Right lobe of liver (tissue), 6 donors: ENCODE measurements at regions not wholly inside any gene's neighbourhood (a gene's known extent, or its start where the extent isn't known, plus 50 kb on each side); places are given as distances from the start of the nearest gene placed in this dataset.

ENCODE experiments used
- ATAC-seq, 4 donors: fragments of 200-7000 bp; cut with Tn5 transposase; one replicate each; pipeline ENCODE4 v1.9.1; 2020; ENCODE audit warnings: mild to moderate bottlenecking in 4 of 4, moderate library complexity in 4 of 4
- DNase-seq, 3 donors: peaks; one replicate each; pipeline ENCODE4 v3.0.0-alpha.2; 2020
- H3K27ac ChIP-seq, 3 donors: fragments of 200-600 bp; one replicate each; pipeline ENCODE4 v1.8.0; 2022
- H3K27me3 ChIP-seq, 2 donors: fragments of 200-600 bp; one replicate each; pipeline ENCODE4 v1.8.0; 2022
- H3K36me3 ChIP-seq, 4 donors: fragments of 200-600 bp; sonication (generic) in 1 of 4; one replicate each; pipeline versions ENCODE4 v1.5.1 to v1.8.0; 2017 to 2022; ENCODE audit warnings: control low read depth in 1 of 4
- H3K4me1 ChIP-seq, 4 donors: fragments of 200-600 bp; sonication (generic) in 1 of 4; one replicate each; pipeline versions ENCODE4 v1.5.1 to v1.8.0; 2017 to 2022; ENCODE audit warnings: control low read depth in 1 of 4
- H3K4me3 ChIP-seq, 3 donors: fragments of 200-600 bp; one replicate each; pipeline ENCODE4 v1.8.0; 2022
- H3K9me3 ChIP-seq, 4 donors: fragments of 200-600 bp; sonication (generic) in 1 of 4; one replicate each; pipeline versions ENCODE4 v1.5.1 to v1.8.0; 2017 to 2022; ENCODE audit warnings: control low read depth in 1 of 4
- POLR2A ChIP-seq: fragments of 450-650 bp; IDR thresholded peaks from one replicate; pipeline ENCODE4 v1.6.1; 2017; ENCODE audit warnings: antibody characterized with exemption, mild to moderate bottlenecking
- WGBS: methylation state at CpG from one replicate; pipeline ENCODE4 v1.1.6; 2018; ENCODE audit warnings: low coverage, low lambda C conversion rate; ENCODE audit not compliant: insufficient coverage; ENCODE audit errors: missing lambda C conversion rate; 5-methylcytosine and 5-hydroxymethylcytosine counted together
- intact Hi-C, 2 donors: fragments of 100-400 bp; cut with DNase I; formaldehyde crosslinking; loops; one replicate each; pipeline versions ENCODE4 v1.11.2 to v1.14.1; 2022
- TF ChIP-seq, protein P1 (sequence below), 4 donors: fragments of 200-600 bp in 3 of 4; fragments of 450-650 bp in 1 of 4; IDR thresholded peaks; one replicate each; pipeline versions ENCODE4 v1.5.1 to v1.8.0; 2016 to 2022; ENCODE audit warnings: antibody characterized with exemption in 4 of 4, mild to moderate bottlenecking in 2 of 4
- donor health status: DM: no; HTN: yes; CAD: no.
- donor health status: DM: no; HTN: no; CAD: no.
- donor health status: DM: no; HTN: no; CAD: no.
- donor health status: DM: no; HTN: yes; CAD: no.
- donor health status: DM: no; HTN: yes; CAD: no.

DNA sequence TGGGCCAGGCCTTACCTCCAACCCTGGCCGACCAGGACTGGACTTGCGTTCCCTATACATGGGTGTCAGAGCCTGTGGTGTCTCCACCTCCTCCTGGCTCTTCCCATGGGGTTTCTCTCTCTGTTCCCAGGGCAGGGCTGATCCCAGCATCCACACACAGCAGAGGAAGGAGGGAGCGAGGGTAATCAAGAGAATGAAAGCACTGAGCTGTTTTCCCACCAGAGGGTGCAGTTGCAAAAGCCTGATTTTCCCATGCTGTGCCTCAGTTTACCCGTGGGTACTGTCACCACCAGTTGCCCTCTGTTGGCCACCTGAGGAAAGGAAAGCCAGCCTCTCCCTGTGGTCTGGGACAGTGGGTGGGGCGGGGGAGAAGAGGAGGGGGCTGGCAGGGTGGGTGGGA is 249.7 kb upstream of the GSE1 start:
- Histone ChIP-seq H3K36me3 (no peaks in the 10 kb centered on the region), H3K4me1 (peaks cover 0 to 36% (median 15%) of the 10 kb centered on the region in 4 donors), H3K4me3 (no peak overlapping the region), H3K9me3 (no peaks in the 10 kb centered on the region), H3K27me3 (no peaks in the 10 kb centered on the region), H3K27ac (no peak overlapping the region)
- TF ChIP-seq, protein P1, sequence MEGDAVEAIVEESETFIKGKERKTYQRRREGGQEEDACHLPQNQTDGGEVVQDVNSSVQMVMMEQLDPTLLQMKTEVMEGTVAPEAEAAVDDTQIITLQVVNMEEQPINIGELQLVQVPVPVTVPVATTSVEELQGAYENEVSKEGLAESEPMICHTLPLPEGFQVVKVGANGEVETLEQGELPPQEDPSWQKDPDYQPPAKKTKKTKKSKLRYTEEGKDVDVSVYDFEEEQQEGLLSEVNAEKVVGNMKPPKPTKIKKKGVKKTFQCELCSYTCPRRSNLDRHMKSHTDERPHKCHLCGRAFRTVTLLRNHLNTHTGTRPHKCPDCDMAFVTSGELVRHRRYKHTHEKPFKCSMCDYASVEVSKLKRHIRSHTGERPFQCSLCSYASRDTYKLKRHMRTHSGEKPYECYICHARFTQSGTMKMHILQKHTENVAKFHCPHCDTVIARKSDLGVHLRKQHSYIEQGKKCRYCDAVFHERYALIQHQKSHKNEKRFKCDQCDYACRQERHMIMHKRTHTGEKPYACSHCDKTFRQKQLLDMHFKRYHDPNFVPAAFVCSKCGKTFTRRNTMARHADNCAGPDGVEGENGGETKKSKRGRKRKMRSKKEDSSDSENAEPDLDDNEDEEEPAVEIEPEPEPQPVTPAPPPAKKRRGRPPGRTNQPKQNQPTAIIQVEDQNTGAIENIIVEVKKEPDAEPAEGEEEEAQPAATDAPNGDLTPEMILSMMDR (IDR thresholded peaks at IDR 0.05) = no peak
- TF ChIP-seq POLR2A = no peak
- no CpG with 5 or more reads among the region's 5 CpGs for whole genome bisulfite sequencing
- intact Hi-C loops = no loop called here
- DNase-seq = no peak
- ATAC-seq = no peak

DNA sequence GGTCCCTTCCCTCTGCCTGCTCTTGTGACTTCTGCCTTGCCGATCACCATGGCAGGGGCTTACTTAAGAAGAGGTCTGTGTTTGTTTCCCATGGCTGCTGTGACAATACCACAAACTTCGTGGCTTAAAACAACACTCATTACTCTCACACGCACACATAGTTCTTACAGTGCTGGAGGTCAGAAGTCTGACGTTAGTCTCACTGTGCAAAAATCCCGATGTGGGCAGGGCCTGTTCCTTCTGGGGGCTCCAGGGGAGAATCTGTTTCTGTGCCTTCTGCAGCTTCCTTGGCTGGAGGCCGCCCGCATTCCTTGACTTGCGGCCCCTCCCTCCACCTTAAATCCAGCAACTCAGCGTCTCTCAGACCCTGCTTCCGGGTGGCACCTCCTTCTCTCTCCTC is 249.2 kb upstream of the GSE1 start:
- ATAC-seq (no peak), DNase-seq (no peak)
- Histone ChIP-seq H3K36me3 (no peaks in the 10 kb centered on the region), H3K27me3 (no peaks in the 10 kb centered on the region), H3K27ac (no peak overlapping the region), H3K4me1 (peaks cover 0 to 36% (median 14%) of the 10 kb centered on the region in 4 donors), H3K4me3 (no peak overlapping the region), H3K9me3 (no peaks in the 10 kb centered on the region)
- no peak for TF ChIP-seq POLR2A
- TF ChIP-seq, protein P1 (IDR thresholded peaks at IDR 0.05) = no peak
- 100% methylated on average over 6 of the region's 10 CpGs for WGBS
- intact Hi-C loops = no loop called here

DNA sequence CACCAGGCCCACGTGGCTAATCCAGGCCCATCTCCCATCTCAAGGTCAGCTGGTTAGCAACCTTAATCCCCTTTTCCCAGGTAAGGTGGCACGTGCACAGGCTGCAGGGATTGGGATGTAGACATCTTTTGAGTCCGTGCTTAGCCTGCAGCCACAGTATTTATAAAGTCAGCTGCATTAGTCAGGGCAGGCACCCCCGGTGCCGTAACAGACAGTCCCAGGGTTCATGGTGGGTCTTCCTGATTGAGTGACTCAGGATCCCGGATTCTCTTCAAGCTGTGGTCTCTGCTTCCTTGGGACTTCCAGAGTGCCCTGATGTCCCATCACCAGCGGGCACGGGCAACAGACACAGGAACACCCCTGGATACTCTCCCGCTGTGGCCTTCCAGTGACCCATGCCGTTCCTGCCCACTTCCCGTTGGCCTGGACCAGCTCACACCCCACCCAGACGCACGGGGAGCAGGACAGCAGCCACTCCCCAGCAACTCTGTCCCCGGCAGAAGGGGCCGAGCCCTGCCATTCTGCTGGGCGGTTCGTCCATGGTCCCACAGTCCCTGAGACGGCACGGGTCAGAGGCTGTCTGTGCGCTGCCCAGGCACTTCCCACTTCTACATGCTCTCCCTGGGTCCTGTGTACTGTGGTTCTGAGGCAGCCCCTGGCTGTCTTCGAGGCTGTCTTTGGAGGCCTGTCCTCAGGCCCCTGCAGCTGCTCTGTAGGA is 248.6 kb upstream of the GSE1 start:
- H3K9me3 ChIP-seq = no peaks in the 10 kb centered on the region
- 100% methylated on average over 2 of the region's 21 CpGs for WGBS
- TF ChIP-seq POLR2A = no peak
- TF ChIP-seq, protein P1 (IDR thresholded peaks at IDR 0.05) = no peak
- H3K27ac ChIP-seq = no peak overlapping the region
- ATAC-seq (no peak), DNase-seq (no peak)
- no peak overlapping the region for H3K4me3 ChIP-seq
- intact Hi-C loops = no loop called here
- H3K27me3 ChIP-seq = no peaks in the 10 kb centered on the region
- H3K4me1 ChIP-seq = peaks cover 0 to 30% (median 9%) of the 10 kb centered on the region in 4 donors
- no peaks in the 10 kb centered on the region for H3K36me3 ChIP-seq

DNA sequence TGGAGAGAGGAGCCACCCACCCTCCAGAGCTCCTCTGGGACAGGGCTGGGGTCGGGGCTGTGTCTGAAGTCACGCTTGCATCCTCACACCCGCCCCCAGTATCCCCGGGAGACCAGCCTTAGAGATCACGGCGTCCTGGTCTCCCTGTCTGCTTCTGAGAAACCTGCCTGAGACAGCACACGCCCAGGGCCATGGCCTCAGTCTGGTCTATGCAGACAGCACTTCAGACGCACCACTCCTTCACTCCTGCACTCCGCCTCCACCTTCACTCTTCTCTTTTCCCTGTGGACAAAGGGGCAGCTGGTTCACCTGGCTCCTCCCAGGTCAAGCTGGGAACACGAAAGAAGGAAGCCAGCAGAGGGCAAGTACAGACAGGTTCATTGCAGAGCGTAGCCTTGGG is 248.0 kb upstream of the GSE1 start:
- Histone ChIP-seq H3K27me3 (no peaks in the 10 kb centered on the region), H3K27ac (no peak overlapping the region), H3K36me3 (no peaks in the 10 kb centered on the region), H3K4me3 (no peak overlapping the region), H3K4me1 (peaks cover 0 to 24% (median 6%) of the 10 kb centered on the region in 4 donors), H3K9me3 (no peaks in the 10 kb centered on the region)
- TF ChIP-seq POLR2A = no peak
- TF ChIP-seq, protein P1 (IDR thresholded peaks at IDR 0.05) = no peak
- ATAC-seq (no peak), DNase-seq (no peak)
- 45% methylated on average over 2 of the region's 11 CpGs for WGBS
- intact Hi-C loops = no loop called here
